IPS DF 4.7 (cell line): ENCODE measurements at regions not wholly inside any gene's neighbourhood (a gene's known extent, or its start where the extent isn't known, plus 50 kb on each side); places are given as distances from the start of the nearest gene placed in this dataset.

Experiments
- DNase-seq: peaks from one replicate; pipeline ENCODE4 v3.0.0-alpha.2; 2013; ENCODE audit warnings: low spot score; ENCODE audit errors: extremely low read depth

- DNase-seq: no peak
These were observed 449.8 kb upstream of the NWD2 start for GRCh38 chr4:36794716-36795115.

- DNase-seq: no peak
These were observed 432.4 kb upstream of the NWD2 start for GRCh38 chr4:36812149-36812548.

GRCh38 chr4:36815536-36815935 lies 429.0 kb upstream of the NWD2 start:
- DNase-seq: no peak

GRCh38 chr4:36823199-36823967 lies 421.2 kb upstream of the NWD2 start:
- DNase-seq: no peak

GRCh38 chr4:36824682-36825081 lies 419.9 kb upstream of the NWD2 start:
- no peak for DNase-seq

GRCh38 chr4:36835246-36835645 lies 409.3 kb upstream of the NWD2 start:
- DNase-seq: no peak

- no peak for DNase-seq
These were observed 402.8 kb upstream of the NWD2 start for GRCh38 chr4:36841583-36842326.

GRCh38 chr4:36844448-36844847 lies 400.1 kb upstream of the NWD2 start:
- DNase-seq: no peak

- DNase-seq: no peak
These were observed 391.7 kb upstream of the NWD2 start for GRCh38 chr4:36852856-36853255.

- no peak for DNase-seq
These were observed 390.0 kb upstream of the NWD2 start for GRCh38 chr4:36854554-36854953.

- DNase-seq: no peak
These were observed 380.9 kb upstream of the NWD2 start for GRCh38 chr4:36863601-36864000.

- DNase-seq: no peak
These were observed 374.4 kb upstream of the NWD2 start for GRCh38 chr4:36870121-36870520.

- DNase-seq: no peak
These were observed 371.9 kb upstream of the NWD2 start for GRCh38 chr4:36872679-36873078.

GRCh38 chr4:36884151-36884550 lies 360.4 kb upstream of the NWD2 start:
- no peak for DNase-seq

GRCh38 chr4:36891971-36892370 lies 352.6 kb upstream of the NWD2 start:
- no peak for DNase-seq

- no peak for DNase-seq
These were observed 344.0 kb upstream of the NWD2 start for GRCh38 chr4:36900446-36900987.

- DNase-seq: no peak
These were observed 339.7 kb upstream of the NWD2 start for GRCh38 chr4:36904823-36905222.

GRCh38 chr4:36914106-36914505 lies 330.4 kb upstream of the NWD2 start:
- DNase-seq: no peak

GRCh38 chr4:36915717-36916116 lies 328.8 kb upstream of the NWD2 start:
- no peak for DNase-seq

GRCh38 chr4:36917413-36917812 lies 327.1 kb upstream of the NWD2 start:
- no peak for DNase-seq

- no peak for DNase-seq
These were observed 324.8 kb upstream of the NWD2 start for GRCh38 chr4:36919721-36920120.

- no peak for DNase-seq
These were observed 322.9 kb upstream of the NWD2 start for GRCh38 chr4:36921476-36922216.
